Colonic mucosa (tissue), 4 donors: ENCODE measurements at regions not wholly inside any gene's neighbourhood (a gene's known extent, or its start where the extent isn't known, plus 50 kb on each side); places are given as distances from the start of the nearest gene placed in this dataset.

Experiments used
- DNase-seq: peaks from one replicate; pipeline ENCODE4 v3.0.0-alpha.2; 2020
- H3K27ac ChIP-seq: fragments of 200-600 bp; one replicate; pipeline ENCODE4 v1.8.0; 2021
- H3K27me3 ChIP-seq: fragments of 200-600 bp; one replicate; pipeline ENCODE4 v1.8.0; 2021
- H3K36me3 ChIP-seq: fragments of 200-600 bp; one replicate; pipeline ENCODE4 v1.8.0; 2021
- H3K4me1 ChIP-seq: fragments of 200-600 bp; one replicate; pipeline ENCODE4 v1.8.0; 2021; ENCODE audit warnings: mild to moderate bottlenecking
- H3K4me3 ChIP-seq: fragments of 200-600 bp; one replicate; pipeline ENCODE4 v1.8.0; 2021
- H3K9ac ChIP-seq, 2 donors: one replicate each; pipeline ENCODE4 v1.7.0; 2013; ENCODE audit warnings: control low read depth in 2 of 2, low read depth in 2 of 2, low read length in 2 of 2
- H3K9me3 ChIP-seq: fragments of 200-600 bp; one replicate; pipeline ENCODE4 v1.8.0; 2021
- intact Hi-C: fragments of 100-400 bp; cut with DNase I; formaldehyde crosslinking; loops from one replicate; pipeline ENCODE4 v1.14.1; 2022
- TF ChIP-seq, protein P1 (sequence below): fragments of 200-600 bp; IDR thresholded peaks from one replicate; pipeline ENCODE4 v1.8.0; 2022; ENCODE audit warnings: antibody characterized with exemption, mild to moderate bottlenecking
- donor health status: healthy.
- donor health status: DM: no; HTN: no; CAD: no.
- donor health status: DM: no; HTN: no; CAD: no.

- no peak overlapping the region for H3K4me3 ChIP-seq
- intact Hi-C loops, result no loop called here
Measured at GRCh38 chr5:125317536-125317995, 571.1 kb upstream of the ZNF608 start.

GRCh38 chr5:125321654-125322053, 575.2 kb upstream of the ZNF608 start:
- Histone ChIP-seq H3K9me3 (no peaks in the 10 kb centered on the region), H3K9ac (no peak overlapping the region), H3K4me1 (no peaks in the 10 kb centered on the region), H3K27me3 (no peaks in the 10 kb centered on the region), H3K4me3 (no peak overlapping the region), H3K36me3 (no peaks in the 10 kb centered on the region), H3K27ac (no peak overlapping the region)
- intact Hi-C loops, result no loop called here
- TF ChIP-seq, protein P1, sequence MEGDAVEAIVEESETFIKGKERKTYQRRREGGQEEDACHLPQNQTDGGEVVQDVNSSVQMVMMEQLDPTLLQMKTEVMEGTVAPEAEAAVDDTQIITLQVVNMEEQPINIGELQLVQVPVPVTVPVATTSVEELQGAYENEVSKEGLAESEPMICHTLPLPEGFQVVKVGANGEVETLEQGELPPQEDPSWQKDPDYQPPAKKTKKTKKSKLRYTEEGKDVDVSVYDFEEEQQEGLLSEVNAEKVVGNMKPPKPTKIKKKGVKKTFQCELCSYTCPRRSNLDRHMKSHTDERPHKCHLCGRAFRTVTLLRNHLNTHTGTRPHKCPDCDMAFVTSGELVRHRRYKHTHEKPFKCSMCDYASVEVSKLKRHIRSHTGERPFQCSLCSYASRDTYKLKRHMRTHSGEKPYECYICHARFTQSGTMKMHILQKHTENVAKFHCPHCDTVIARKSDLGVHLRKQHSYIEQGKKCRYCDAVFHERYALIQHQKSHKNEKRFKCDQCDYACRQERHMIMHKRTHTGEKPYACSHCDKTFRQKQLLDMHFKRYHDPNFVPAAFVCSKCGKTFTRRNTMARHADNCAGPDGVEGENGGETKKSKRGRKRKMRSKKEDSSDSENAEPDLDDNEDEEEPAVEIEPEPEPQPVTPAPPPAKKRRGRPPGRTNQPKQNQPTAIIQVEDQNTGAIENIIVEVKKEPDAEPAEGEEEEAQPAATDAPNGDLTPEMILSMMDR, result no peak
- no peak for DNase-seq

More at GRCh38 chr5:125317536-125317995, 571.1 kb upstream of the ZNF608 start:
- Histone ChIP-seq H3K36me3 (no peaks in the 10 kb centered on the region), H3K27me3 (no peaks in the 10 kb centered on the region), H3K9me3 (no peaks in the 10 kb centered on the region), H3K27ac (no peak overlapping the region), H3K9ac (no peak overlapping the region), H3K4me1 (no peaks in the 10 kb centered on the region)
- TF ChIP-seq, protein P1, result no peak
- no peak for DNase-seq

DNA sequence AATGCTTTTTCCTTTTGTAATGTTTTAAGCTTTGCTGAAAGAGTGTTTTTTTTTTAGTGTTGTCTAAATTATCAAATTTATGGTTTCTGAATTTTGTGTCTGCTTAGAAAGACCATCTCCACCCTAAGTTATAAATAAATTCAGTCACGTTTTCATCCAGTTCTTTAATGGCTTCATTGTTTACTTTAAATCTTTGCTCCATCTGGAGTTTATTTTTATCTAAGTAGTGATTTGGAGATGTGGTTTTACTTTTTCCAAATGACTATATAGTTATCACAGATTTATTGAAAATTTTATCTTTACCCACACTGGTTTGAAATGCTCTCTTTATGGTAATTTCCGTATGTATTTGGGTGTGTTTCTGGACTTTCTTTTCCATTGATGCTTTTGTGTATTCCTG, 577.2 kb upstream of the ZNF608 start:
- Histone ChIP-seq H3K4me3 (no peak overlapping the region), H3K4me1 (no peaks in the 10 kb centered on the region), H3K36me3 (no peaks in the 10 kb centered on the region), H3K27me3 (no peaks in the 10 kb centered on the region), H3K27ac (no peak overlapping the region), H3K9me3 (no peaks in the 10 kb centered on the region), H3K9ac (no peak overlapping the region)
- TF ChIP-seq, protein P1, result no peak
- no peak for DNase-seq
- intact Hi-C loops, result no loop called here

GRCh38 chr5:125325488-125326149, 579.2 kb upstream of the ZNF608 start:
- intact Hi-C loops, result no loop called here
- DNase-seq, result no peak
- no peak overlapping the region for H3K27ac ChIP-seq
- no peaks in the 10 kb centered on the region for H3K9me3 ChIP-seq
- no peak overlapping the region for H3K4me3 ChIP-seq
- TF ChIP-seq, protein P1, result no peak
- H3K9ac ChIP-seq, result no peak overlapping the region
- no peaks in the 10 kb centered on the region for H3K36me3 ChIP-seq
- H3K4me1 ChIP-seq, result no peaks in the 10 kb centered on the region
- H3K27me3 ChIP-seq, result no peaks in the 10 kb centered on the region

DNA sequence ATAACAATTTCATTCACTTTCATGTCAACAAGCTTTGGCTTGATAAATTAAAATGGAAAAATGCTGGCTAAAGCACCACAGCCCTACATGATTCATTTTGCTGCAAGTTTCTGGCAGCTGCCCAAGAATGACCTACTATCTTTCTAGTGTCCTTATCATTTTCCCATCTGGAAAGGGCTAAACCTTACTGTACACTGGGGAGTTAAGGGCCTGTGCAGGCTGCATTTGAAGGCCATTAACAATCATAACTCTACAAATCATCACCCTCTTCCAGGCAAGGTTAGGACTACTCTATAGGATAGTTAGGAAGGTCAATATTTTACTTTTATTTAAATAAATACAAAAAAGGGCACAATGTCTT, 579.7 kb upstream of the ZNF608 start:
- H3K36me3 ChIP-seq, result no peaks in the 10 kb centered on the region
- intact Hi-C loops, result no loop called here
- DNase-seq, result peak; percentile 40
- no peaks in the 10 kb centered on the region for H3K27me3 ChIP-seq
- no peak overlapping the region for H3K27ac ChIP-seq
- no peaks in the 10 kb centered on the region for H3K4me1 ChIP-seq
- H3K9ac ChIP-seq, result no peak overlapping the region
- TF ChIP-seq, protein P1, result no peak
- no peaks in the 10 kb centered on the region for H3K9me3 ChIP-seq
- H3K4me3 ChIP-seq, result no peak overlapping the region
